ENCODE measurements at regions not wholly inside any gene's neighbourhood (a gene's known extent, or its start where the extent isn't known, plus 50 kb on each side); places are given as distances from the start of the nearest gene placed in this dataset.

GRCh38 chr21:31471865-31472264 lies 127.8 kb upstream of the TIAM1 start:
- Histone ChIP-seq H3K27me3 (replicated peaks) (no peaks in the 10 kb centered on the region), H3K9me3 (replicated peaks) (no peaks in the 10 kb centered on the region), H3K4me3 (no peak overlapping the region), H3K4me1 (replicated peaks) (no peaks in the 10 kb centered on the region), H3K27ac (no peak overlapping the region), H3K36me3 (no peaks in the 10 kb centered on the region)
- no peak for DNase-seq (ENCODE audit: low read depth in 1 of 2, low spot score in 2 of 2)

GRCh38 chr21:31470896-31471694 lies 127.0 kb upstream of the TIAM1 start:
- no peaks in the 10 kb centered on the region for H3K4me1 ChIP-seq (replicated peaks)
- DNase-seq (ENCODE audit: low read depth in 1 of 2, low spot score in 2 of 2), result no peak
- H3K27me3 ChIP-seq (replicated peaks), result no peaks in the 10 kb centered on the region
- no peaks in the 10 kb centered on the region for H3K36me3 ChIP-seq
- no peak overlapping the region for H3K27ac ChIP-seq
- H3K4me3 ChIP-seq, result no peak overlapping the region
- H3K9me3 ChIP-seq (replicated peaks), result no peaks in the 10 kb centered on the region

GRCh38 chr21:31460980-31461379 lies 116.9 kb upstream of the TIAM1 start:
- Histone ChIP-seq H3K9me3 (replicated peaks) (no peaks in the 10 kb centered on the region), H3K4me3 (no peak overlapping the region), H3K27me3 (replicated peaks) (no peaks in the 10 kb centered on the region), H3K36me3 (no peaks in the 10 kb centered on the region), H3K27ac (no peak overlapping the region), H3K4me1 (replicated peaks) (no peaks in the 10 kb centered on the region)
- no peak for DNase-seq (ENCODE audit: low read depth in 1 of 2, low spot score in 2 of 2)

- Histone ChIP-seq H3K27me3 (replicated peaks) (no peaks in the 10 kb centered on the region), H3K9me3 (replicated peaks) (no peaks in the 10 kb centered on the region), H3K4me3 (no peak overlapping the region), H3K27ac (no peak overlapping the region), H3K4me1 (replicated peaks) (no peaks in the 10 kb centered on the region), H3K36me3 (no peaks in the 10 kb centered on the region)
- no peak for DNase-seq (ENCODE audit: low read depth in 1 of 2, low spot score in 2 of 2)
These were observed 115.4 kb upstream of the TIAM1 start for GRCh38 chr21:31459457-31459856.

- H3K36me3 ChIP-seq, result no peaks in the 10 kb centered on the region
- no peaks in the 10 kb centered on the region for H3K9me3 ChIP-seq (replicated peaks)
- H3K27ac ChIP-seq, result no peak overlapping the region
- H3K4me1 ChIP-seq (replicated peaks), result no peaks in the 10 kb centered on the region
- no peak for DNase-seq (ENCODE audit: low read depth in 1 of 2, low spot score in 2 of 2)
- H3K27me3 ChIP-seq (replicated peaks), result no peaks in the 10 kb centered on the region
- no peak overlapping the region for H3K4me3 ChIP-seq
These were observed 113.6 kb upstream of the TIAM1 start for GRCh38 chr21:31457675-31458074.

GRCh38 chr21:31456201-31456600 lies 112.1 kb upstream of the TIAM1 start:
- Histone ChIP-seq H3K27me3 (replicated peaks) (no peaks in the 10 kb centered on the region), H3K4me3 (no peak overlapping the region), H3K4me1 (replicated peaks) (no peaks in the 10 kb centered on the region), H3K36me3 (no peaks in the 10 kb centered on the region), H3K9me3 (replicated peaks) (no peaks in the 10 kb centered on the region), H3K27ac (no peak overlapping the region)
- DNase-seq (ENCODE audit: low read depth in 1 of 2, low spot score in 2 of 2), result no peak

GRCh38 chr21:31455506-31455905 lies 111.4 kb upstream of the TIAM1 start:
- no peaks in the 10 kb centered on the region for H3K36me3 ChIP-seq
- no peak overlapping the region for H3K27ac ChIP-seq
- no peak for DNase-seq (ENCODE audit: low read depth in 1 of 2, low spot score in 2 of 2)
- no peak overlapping the region for H3K4me3 ChIP-seq
- H3K27me3 ChIP-seq (replicated peaks), result no peaks in the 10 kb centered on the region
- H3K9me3 ChIP-seq (replicated peaks), result no peaks in the 10 kb centered on the region
- H3K4me1 ChIP-seq (replicated peaks), result no peaks in the 10 kb centered on the region

GRCh38 chr21:31450980-31451379 lies 106.9 kb upstream of the TIAM1 start:
- Histone ChIP-seq H3K4me3 (no peak overlapping the region), H3K27me3 (replicated peaks) (no peaks in the 10 kb centered on the region), H3K36me3 (no peaks in the 10 kb centered on the region), H3K4me1 (replicated peaks) (no peaks in the 10 kb centered on the region), H3K9me3 (replicated peaks) (no peaks in the 10 kb centered on the region), H3K27ac (no peak overlapping the region)
- no peak for DNase-seq (ENCODE audit: low read depth in 1 of 2, low spot score in 2 of 2)

- no peaks in the 10 kb centered on the region for H3K27me3 ChIP-seq (replicated peaks)
- H3K4me3 ChIP-seq, result no peak overlapping the region
- no peaks in the 10 kb centered on the region for H3K36me3 ChIP-seq
- DNase-seq (ENCODE audit: low read depth in 1 of 2, low spot score in 2 of 2), result no peak
- H3K4me1 ChIP-seq (replicated peaks), result no peaks in the 10 kb centered on the region
- no peak overlapping the region for H3K27ac ChIP-seq
- no peaks in the 10 kb centered on the region for H3K9me3 ChIP-seq (replicated peaks)
These were observed 106.0 kb upstream of the TIAM1 start for GRCh38 chr21:31449921-31450535.

GRCh38 chr21:31448496-31448895 lies 104.4 kb upstream of the TIAM1 start:
- Histone ChIP-seq H3K27ac (no peak overlapping the region), H3K4me1 (replicated peaks) (no peaks in the 10 kb centered on the region), H3K27me3 (replicated peaks) (no peaks in the 10 kb centered on the region), H3K4me3 (no peak overlapping the region), H3K9me3 (replicated peaks) (no peaks in the 10 kb centered on the region), H3K36me3 (no peaks in the 10 kb centered on the region)
- no peak for DNase-seq (ENCODE audit: low read depth in 1 of 2, low spot score in 2 of 2)

GRCh38 chr21:31447505-31447904 lies 103.4 kb upstream of the TIAM1 start:
- Histone ChIP-seq H3K36me3 (no peaks in the 10 kb centered on the region), H3K4me1 (replicated peaks) (no peaks in the 10 kb centered on the region), H3K4me3 (no peak overlapping the region), H3K27ac (no peak overlapping the region), H3K9me3 (replicated peaks) (no peaks in the 10 kb centered on the region), H3K27me3 (replicated peaks) (no peaks in the 10 kb centered on the region)
- DNase-seq (ENCODE audit: low read depth in 1 of 2, low spot score in 2 of 2), result no peak

- Histone ChIP-seq H3K27me3 (replicated peaks) (no peaks in the 10 kb centered on the region), H3K4me1 (replicated peaks) (no peaks in the 10 kb centered on the region), H3K9me3 (replicated peaks) (no peaks in the 10 kb centered on the region), H3K4me3 (no peak overlapping the region), H3K36me3 (no peaks in the 10 kb centered on the region), H3K27ac (no peak overlapping the region)
- no peak for DNase-seq (ENCODE audit: low read depth in 1 of 2, low spot score in 2 of 2)
These were observed 102.3 kb upstream of the TIAM1 start for GRCh38 chr21:31446226-31446855.

- Histone ChIP-seq H3K4me1 (replicated peaks) (no peaks in the 10 kb centered on the region), H3K27ac (no peak overlapping the region), H3K36me3 (no peaks in the 10 kb centered on the region), H3K9me3 (replicated peaks) (no peaks in the 10 kb centered on the region), H3K4me3 (no peak overlapping the region), H3K27me3 (replicated peaks) (no peaks in the 10 kb centered on the region)
- DNase-seq (ENCODE audit: low read depth in 1 of 2, low spot score in 2 of 2), result no peak
These were observed 101.1 kb upstream of the TIAM1 start for GRCh38 chr21:31445137-31445536.

GRCh38 chr21:31443736-31444521 lies 99.9 kb upstream of the TIAM1 start:
- H3K27ac ChIP-seq, result no peak overlapping the region
- H3K27me3 ChIP-seq (replicated peaks), result no peaks in the 10 kb centered on the region

More at GRCh38 chr21:31443736-31444521, 99.9 kb upstream of the TIAM1 start:
- Histone ChIP-seq H3K4me3 (no peak overlapping the region), H3K36me3 (no peaks in the 10 kb centered on the region), H3K4me1 (replicated peaks) (no peaks in the 10 kb centered on the region), H3K9me3 (replicated peaks) (no peaks in the 10 kb centered on the region)
- no peak for DNase-seq (ENCODE audit: low read depth in 1 of 2, low spot score in 2 of 2)
